H1 (cell line): ENCODE measurements at regions not wholly inside any gene's neighbourhood (a gene's known extent, or its start where the extent isn't known, plus 50 kb on each side); places are given as distances from the start of the nearest gene placed in this dataset.
A peak's percentile ranks its signal among the peaks of the same experiment; 100 is the strongest.

ENCODE experiments used
- CTCF ChIA-PET: fragments of 300-600 bp; sonication (Branson Sonifier 250); formaldehyde crosslinking; loops from one replicate; lab custom pipeline; 2021; ENCODE audit not compliant: partially characterized antibody; lab: Charles Lee
- POLR2A ChIA-PET: fragments of 300-600 bp; sonication (Branson Sonifier 250); formaldehyde crosslinking; loops from one replicate; lab custom pipeline; 2021; ENCODE audit warnings: inconsistent platforms; ENCODE audit not compliant: partially characterized antibody; lab: Charles Lee
- DNase-seq, 2 experiments: peaks; one replicate each; pipeline versions ENCODE4 v3.0.0 to v3.0.0-alpha.2; 2010 to 2022; ENCODE audit warnings: low spot score in 2 of 2, low read depth in 1 of 2, mixed read lengths in 1 of 2
- FAIRE-seq: peaks from 2 replicates; lab custom pipeline; 2011; peaks lifted over from hg19 to GRCh38; lab: Jason Lieb, UNC
- H2AFZ ChIP-seq: 2 replicates; pipeline ENCODE4 v1.8.1; 2012; ENCODE audit warnings: low read length, inconsistent platforms
- H2AK5ac ChIP-seq: 2 replicates; pipeline ENCODE4 v1.6.1; 2013; ENCODE audit warnings: low read depth, low read length
- H2BK120ac ChIP-seq: replicated peaks from 2 replicates; pipeline ENCODE3; 2013; ENCODE audit warnings: low read depth, low read length, inconsistent platforms
- H2BK12ac ChIP-seq: 2 replicates; pipeline ENCODE4 v1.6.1; 2013; ENCODE audit warnings: low read depth, low read length
- H2BK15ac ChIP-seq: 2 replicates; pipeline ENCODE4 v1.6.1; 2013; ENCODE audit warnings: low read length
- H2BK20ac ChIP-seq: 2 replicates; pipeline ENCODE4 v1.6.1; 2013; ENCODE audit warnings: low read length
- H2BK5ac ChIP-seq: 2 replicates; pipeline ENCODE4 v1.6.1; 2013; ENCODE audit warnings: low read depth, low read length
- H3K14ac ChIP-seq: 2 replicates; pipeline ENCODE4 v1.6.1; 2013; ENCODE audit warnings: inconsistent platforms; ENCODE audit not compliant: insufficient read length
- H3K18ac ChIP-seq: 2 replicates; pipeline ENCODE4 v1.6.1; 2013; ENCODE audit warnings: low read length; ENCODE audit errors: extremely low read depth
- H3K23ac ChIP-seq: 2 replicates; pipeline ENCODE4 v1.6.1; 2013; ENCODE audit warnings: inconsistent platforms; ENCODE audit not compliant: insufficient read length
- H3K23me2 ChIP-seq: 2 replicates; pipeline ENCODE4 v1.6.1; 2013; ENCODE audit warnings: low read depth, low read length
- H3K27ac ChIP-seq: 2 replicates; pipeline ENCODE4 v1.6.1; 2011; ENCODE audit warnings: low read depth, low read length, inconsistent platforms
- H3K27me3 ChIP-seq, 4 experiments: replicated peaks in 1 of 4; 1 replicate in 1 of 4; 2 replicates in 3 of 4; pipeline versions ENCODE4 v1.6.1 to v1.8.1; 2011 to 2013; ENCODE audit warnings: low read length in 3 of 4, mild to moderate bottlenecking in 3 of 4, inconsistent platforms in 2 of 4, mixed read lengths in 2 of 4, moderate library complexity in 1 of 4; ENCODE audit not compliant: control insufficient read depth in 3 of 4, insufficient read depth in 3 of 4; ENCODE audit errors: extremely low read depth in 1 of 4
- H3K36me3 ChIP-seq, 4 experiments: 2 replicates each; pipeline versions ENCODE4 v1.6.1 to v1.8.1; 2011 to 2013; ENCODE audit warnings: mild to moderate bottlenecking in 4 of 4, low read length in 3 of 4, moderate library complexity in 2 of 4, control low read depth in 1 of 4, inconsistent platforms in 1 of 4; ENCODE audit not compliant: insufficient read depth in 4 of 4, control insufficient read depth in 2 of 4
- H3K4ac ChIP-seq: replicated peaks from 2 replicates; pipeline ENCODE3; 2013; ENCODE audit warnings: low read length, low read depth, mixed read lengths, inconsistent platforms; ENCODE audit not compliant: insufficient read length
- H3K4me1 ChIP-seq, 4 experiments: replicated peaks in 1 of 4; 1 replicate in 1 of 4; 2 replicates in 3 of 4; pipeline versions ENCODE4 v1.6.1 to v1.8.1; 2011 to 2013; ENCODE audit warnings: low read length in 3 of 4, inconsistent platforms in 2 of 4, mixed read lengths in 1 of 4; ENCODE audit not compliant: insufficient read depth in 4 of 4, control insufficient read depth in 3 of 4
- H3K4me2 ChIP-seq, 2 experiments: 2 replicates each; pipeline versions ENCODE4 v1.6.1 to v1.8.1; 2011 to 2013; ENCODE audit warnings: low read depth in 2 of 2, low read length in 2 of 2, control low read depth in 1 of 2, inconsistent platforms in 1 of 2, mild to moderate bottlenecking in 1 of 2; ENCODE audit not compliant: insufficient read depth in 1 of 2
- H3K4me3 ChIP-seq, 4 experiments: fragments of 200-600, 300-600 bp in 1 of 4; sonication (generic), shearing (Covaris generic), sonication (Bioruptor Twin) in 1 of 4; 2 replicates each; pipeline versions ENCODE4 v1.5.1 to v1.8.1; 2011 to 2016; ENCODE audit warnings: low read length in 4 of 4, low read depth in 3 of 4, control low read depth in 2 of 4, inconsistent platforms in 2 of 4, mild to moderate bottlenecking in 2 of 4, mixed read lengths in 1 of 4, moderate library complexity in 1 of 4; ENCODE audit not compliant: insufficient read depth in 2 of 4; ENCODE audit errors: extremely low read depth in 1 of 4
- H3K56ac ChIP-seq: replicated peaks from 2 replicates; pipeline ENCODE3; 2013; ENCODE audit warnings: low read depth, mild to moderate bottlenecking, mixed read lengths, low read length, inconsistent platforms; ENCODE audit not compliant: insufficient read length
- H3K79me1 ChIP-seq: 2 replicates; pipeline ENCODE4 v1.6.1; 2013; ENCODE audit warnings: low read depth, low read length, control low read depth
- H3K79me2 ChIP-seq, 2 experiments: 2 replicates each; pipeline versions ENCODE4 v1.6.1 to v1.8.1; 2012 to 2013; ENCODE audit warnings: low read length in 2 of 2, mild to moderate bottlenecking in 2 of 2, inconsistent platforms in 1 of 2; ENCODE audit not compliant: insufficient read depth in 2 of 2, control insufficient read depth in 1 of 2
- H3K9ac ChIP-seq, 4 experiments: replicated peaks in 1 of 4; 1 replicate in 1 of 4; 2 replicates in 3 of 4; pipeline versions ENCODE4 v1.6.1 to v1.8.1; 2011 to 2013; ENCODE audit warnings: low read depth in 3 of 4, low read length in 3 of 4, control low read depth in 2 of 4, mild to moderate bottlenecking in 2 of 4, moderate library complexity in 2 of 4, inconsistent platforms in 1 of 4; ENCODE audit errors: extremely low read depth in 1 of 4
- H3K9me3 ChIP-seq, 2 experiments: 2 replicates each; pipeline versions ENCODE4 v1.6.1 to v1.8.1; 2012 to 2013; ENCODE audit warnings: mild to moderate bottlenecking in 2 of 2, moderate library complexity in 2 of 2, control low read depth in 1 of 2, inconsistent platforms in 1 of 2, low read depth in 1 of 2, low read length in 1 of 2, mixed read lengths in 1 of 2; ENCODE audit not compliant: insufficient read depth in 2 of 2
- H4K20me1 ChIP-seq, 2 experiments: replicated peaks in 1 of 2; 2 replicates each; pipeline versions ENCODE3 to v1.8.1; 2011 to 2013; ENCODE audit warnings: inconsistent platforms in 2 of 2, low read length in 2 of 2, mild to moderate bottlenecking in 1 of 2; ENCODE audit not compliant: insufficient read depth in 2 of 2, control insufficient read depth in 1 of 2
- H4K5ac ChIP-seq: 2 replicates; pipeline ENCODE4 v1.6.1; 2013; ENCODE audit warnings: low read length, low read depth, mixed read lengths, inconsistent platforms; ENCODE audit not compliant: insufficient read length
- H4K8ac ChIP-seq: 2 replicates; pipeline ENCODE4 v1.8.0; 2013; ENCODE audit warnings: mild to moderate bottlenecking, moderate library complexity, low read length, inconsistent platforms; ENCODE audit not compliant: insufficient read depth; ENCODE audit errors: extremely low read depth
- H4K91ac ChIP-seq: replicated peaks from 2 replicates; pipeline ENCODE3; 2013; ENCODE audit warnings: low read length, mixed read lengths, inconsistent platforms; ENCODE audit not compliant: insufficient read length
- CHD2 ChIP-seq: IDR thresholded peaks from 2 replicates; pipeline ENCODE4 v1.6.1; 2012; ENCODE audit warnings: low read length, improper control_type of control experiment
- EP300 ChIP-seq, 2 experiments: IDR thresholded peaks; 1 replicate in 1 of 2; 2 replicates in 1 of 2; pipeline ENCODE4 v1.6.1; 2011 to 2012; ENCODE audit warnings: low read depth in 2 of 2, low read length in 2 of 2, mild to moderate bottlenecking in 2 of 2, borderline replicate concordance in 1 of 2, inconsistent platforms in 1 of 2, moderate library complexity in 1 of 2
- EZH2 ChIP-seq: fragments of 200-600 bp; sonication (generic); IDR thresholded peaks from 2 replicates; pipeline ENCODE4 v1.7.1; 2012; ENCODE audit warnings: low read depth, mild to moderate bottlenecking, moderate library complexity, low read length, inconsistent platforms; ENCODE audit not compliant: severe bottlenecking
- POLR2AphosphoS5 ChIP-seq: IDR thresholded peaks from 2 replicates; pipeline ENCODE4 v1.6.1; 2011; ENCODE audit warnings: low read depth, low read length
- RBBP5 ChIP-seq: IDR thresholded peaks from 2 replicates; pipeline ENCODE4 v1.7.1; 2012; ENCODE audit warnings: low read depth, mild to moderate bottlenecking, inconsistent platforms, low read length, moderate library complexity, borderline replicate concordance
- SAP30 ChIP-seq: fragments of 300-600 bp; sonication (generic); IDR thresholded peaks from 2 replicates; pipeline ENCODE4 v1.7.1; 2012; ENCODE audit warnings: low read length, moderate library complexity, mild to moderate bottlenecking, inconsistent platforms; ENCODE audit not compliant: insufficient read depth, insufficient replicate concordance
- SP1 ChIP-seq: IDR thresholded peaks from 2 replicates; pipeline ENCODE4 v1.6.1; 2011; ENCODE audit warnings: low read depth, low read length
- SP2 ChIP-seq: IDR thresholded peaks from 2 replicates; pipeline ENCODE4 v1.6.1; 2012; ENCODE audit warnings: mild to moderate bottlenecking, low read length, inconsistent platforms
- TCF12 ChIP-seq: IDR thresholded peaks from 2 replicates; pipeline ENCODE4 v1.6.1; 2011; ENCODE audit warnings: low read depth, mild to moderate bottlenecking, low read length
- YY1 ChIP-seq: IDR thresholded peaks from 2 replicates; pipeline ENCODE4 v1.6.1; 2011; ENCODE audit warnings: low read depth, mild to moderate bottlenecking, low read length
- whole genome bisulfite sequencing, 2 experiments: shearing (Covaris generic) in 1 of 2; methylation state at CpG; one replicate each; pipeline versions ENCODE4 v1.1.6 to v1.1.7; 2013 to 2015; ENCODE audit warnings: low lambda C conversion rate in 2 of 2, mixed read lengths in 2 of 2, inconsistent platforms in 1 of 2, low coverage in 1 of 2, missing lambda C conversion rate in 1 of 2; ENCODE audit not compliant: insufficient replicate concordance in 2 of 2, insufficient coverage in 1 of 2, insufficient read length in 1 of 2; ENCODE audit errors: extremely low coverage in 1 of 2, missing lambda C conversion rate in 1 of 2; 5-methylcytosine and 5-hydroxymethylcytosine counted together

DNA sequence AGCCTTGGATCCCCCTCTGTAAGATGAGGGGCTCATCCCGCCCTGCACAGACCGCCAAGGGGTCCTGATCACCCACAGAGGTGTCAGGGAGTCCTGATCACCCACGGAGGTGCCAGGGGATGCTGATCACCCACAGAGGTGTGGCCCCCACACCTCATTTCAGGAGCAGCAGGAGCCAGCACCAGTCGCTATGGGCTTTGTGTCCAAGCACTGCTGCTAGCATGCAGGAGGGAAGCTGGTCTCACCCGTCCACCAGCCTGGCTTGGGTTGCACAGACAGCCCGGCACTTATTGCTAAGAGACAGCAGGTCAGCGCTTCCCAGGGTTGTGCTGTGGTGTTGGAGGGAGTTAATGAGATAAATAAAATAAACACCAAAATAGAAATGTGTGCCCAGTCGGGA, 88.5 kb downstream of the ADRA2C start:
- Histone ChIP-seq H2BK15ac (0 out of 2 replicates have a peak overlapping the region, but pooled peaks have one; percentile 21), H4K5ac (no peak overlapping the region), H3K79me1 (no peaks in the 10 kb centered on the region), H4K8ac (no peak overlapping the region; the same call in 1 of the 2 replicates), H2BK12ac (no peak overlapping the region), H3K4me2 (no peak overlapping the region), H4K91ac (peak overlapping the region; percentile 17), H3K23me2 (no peaks in the 10 kb centered on the region), H3K27ac (no peak overlapping the region), H3K27me3 (no peaks in the 10 kb centered on the region; a peak in 1 of 7 replicates), H4K20me1 (no peaks in the 10 kb centered on the region), H3K23ac (no peak overlapping the region), H3K9ac (no peak overlapping the region), H3K9me3 (peaks cover 3 to 8% of the 10 kb centered on the region in 2 experiments; a peak in 3 of 4 replicates), H2AK5ac (no peak overlapping the region; the same call in 1 of the 2 replicates), H2BK120ac (no peak overlapping the region), H3K18ac (no peak overlapping the region), H2BK5ac (no peak overlapping the region), H3K4me3 (no peak overlapping the region), H3K4ac (no peak overlapping the region), H3K56ac (no peak overlapping the region), H3K79me2 (no peaks in the 10 kb centered on the region), H2BK20ac (no peak overlapping the region), H3K36me3 (no peaks in the 10 kb centered on the region), H3K4me1 (peaks cover 0 to 18% (median 6%) of the 10 kb centered on the region in 4 experiments; a peak in 6 of 7 replicates), H3K14ac (no peak overlapping the region), H2AFZ (no peak overlapping the region)
- CTCF ChIA-PET, result interaction anchor here (0.8 kb wide), 1 partner anchor 71 kb away, joined by 3 read pairs; no protein-coding TSS in a partner anchor
- FAIRE-seq (no peak), DNase-seq (no peak)
- no peak for TF ChIP-seq POLR2AphosphoS5
- no peak for TF ChIP-seq EZH2
- no peak for TF ChIP-seq RBBP5
- TF ChIP-seq YY1, result no peak
- TF ChIP-seq SP2, result no peak
- no peak for TF ChIP-seq SAP30
- no peak for TF ChIP-seq TCF12
- TF ChIP-seq SP1, result no peak
- no peak for TF ChIP-seq EP300 (IDR thresholded peaks at IDR 0.05; ENCODE audit: borderline replicate concordance in 1 of 2, low read depth in 2 of 2, low read length in 2 of 2)
- TF ChIP-seq CHD2, result no peak
- POLR2A ChIA-PET, result interaction anchor here (1.0 kb wide), 1 partner anchor 12 kb away, joined by 3 read pairs; no protein-coding TSS in a partner anchor
- WGBS, 2 experiments, result 88% methylated on average over 8 of the region's 8 CpGs; no CpG with 5 or more reads in 1 of the 2 experiments
